GM18873 (cell line): ENCODE measurements at regions not wholly inside any gene's neighbourhood (a gene's known extent, or its start where the extent isn't known, plus 50 kb on each side); places are given as distances from the start of the nearest gene placed in this dataset.

Experiments used
- ATAC-seq: cut with Tn5 transposase; IDR thresholded peaks from one replicate; pipeline ENCODE4 v1.9.1; 2021; ENCODE audit warnings: mild to moderate bottlenecking, moderate library complexity, moderate number of reproducible peaks; ENCODE audit not compliant: unreplicated experiment, low FRiP score

DNA sequence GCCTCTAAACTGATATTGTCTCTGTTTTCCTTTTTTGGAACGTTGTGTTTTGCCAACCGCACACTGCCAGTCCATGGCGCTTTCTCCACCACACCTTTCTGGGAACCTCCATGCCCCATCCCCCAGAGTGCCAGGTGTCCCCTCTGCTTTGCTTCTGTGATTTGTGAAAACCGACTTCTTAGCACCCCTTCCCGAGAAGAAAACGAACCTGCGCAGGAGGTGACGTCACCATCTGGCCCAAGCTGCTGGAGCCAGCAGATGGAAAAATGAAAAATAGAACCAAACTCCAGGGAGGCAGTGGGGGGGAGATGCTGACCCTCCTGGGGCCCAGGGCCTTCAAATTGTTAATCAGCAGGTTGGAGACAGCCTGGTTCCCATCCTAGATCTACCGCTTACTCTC is 103.8 kb downstream of the HTR5A start:
- ATAC-seq: no peak

DNA sequence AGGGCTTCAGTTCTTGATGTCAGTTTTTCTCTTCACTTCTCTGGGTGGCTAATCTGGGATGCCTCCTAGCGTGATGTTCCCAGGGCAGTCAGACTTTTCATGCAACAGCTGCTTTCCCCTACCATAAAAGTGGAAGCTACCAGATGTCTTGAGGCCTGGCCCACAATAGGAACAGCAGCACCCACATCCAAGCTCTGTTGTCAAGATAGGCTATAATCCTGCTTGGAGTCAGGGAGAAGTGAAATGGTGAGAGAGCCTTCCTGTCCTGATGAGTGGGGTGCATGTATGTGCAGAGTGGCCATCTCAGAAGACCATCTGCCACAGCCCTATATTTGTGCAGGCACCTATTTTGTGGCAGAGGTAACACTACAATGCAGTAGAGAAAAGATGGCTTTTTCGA is 108.0 kb downstream of the HTR5A start:
- ATAC-seq: no peak

DNA sequence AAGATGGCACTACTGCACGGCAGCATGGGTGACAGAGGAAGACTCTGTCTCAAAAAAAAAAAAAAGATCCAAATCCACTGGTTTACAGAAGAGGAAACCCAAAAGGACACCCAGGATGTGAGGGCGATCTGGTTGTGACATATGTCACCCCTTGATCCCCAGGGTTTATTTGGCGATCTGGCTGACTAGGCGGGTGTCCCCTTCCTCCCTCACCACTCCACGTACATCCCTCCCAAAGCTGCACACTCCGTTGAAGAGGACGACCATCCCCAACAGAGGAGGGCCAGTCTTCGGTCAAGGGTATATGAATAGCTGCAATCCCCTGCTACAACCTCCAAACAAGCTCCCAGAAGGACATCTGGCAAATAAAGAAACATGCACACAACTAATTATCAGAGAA is 111.6 kb downstream of the HTR5A start:
- ATAC-seq: no peak

DNA sequence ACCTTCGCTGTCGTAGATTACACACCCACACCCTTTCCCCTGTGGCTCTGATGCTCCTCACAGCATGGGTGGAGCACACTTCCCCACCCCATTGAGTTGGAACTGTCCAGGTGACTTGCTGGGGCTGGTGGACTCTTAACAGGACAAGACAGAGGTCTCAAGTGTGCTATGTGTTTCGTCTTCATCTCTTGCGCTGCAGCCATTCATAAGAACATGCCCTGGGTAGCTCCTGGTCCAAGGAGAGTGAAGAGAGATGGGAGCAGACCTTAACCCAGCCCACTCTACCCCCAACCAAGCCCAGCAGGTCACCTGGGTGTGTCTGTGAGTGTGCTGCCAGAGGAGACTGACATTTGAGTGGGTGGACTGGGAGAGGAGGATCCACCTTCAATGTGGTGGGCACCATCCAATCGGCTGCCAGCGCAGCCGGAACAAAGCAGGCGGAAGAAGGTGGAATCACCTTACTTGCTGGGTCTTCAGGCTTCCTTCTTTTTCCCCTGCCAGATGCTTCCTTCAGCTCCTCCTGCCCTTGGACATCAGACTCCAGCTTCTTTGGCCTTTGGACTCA is 112.4 kb downstream of the HTR5A start:
- no peak for ATAC-seq

GRCh38 chr7:155183655-155184054 is 113.5 kb downstream of the HTR5A start:
- ATAC-seq: no peak

DNA sequence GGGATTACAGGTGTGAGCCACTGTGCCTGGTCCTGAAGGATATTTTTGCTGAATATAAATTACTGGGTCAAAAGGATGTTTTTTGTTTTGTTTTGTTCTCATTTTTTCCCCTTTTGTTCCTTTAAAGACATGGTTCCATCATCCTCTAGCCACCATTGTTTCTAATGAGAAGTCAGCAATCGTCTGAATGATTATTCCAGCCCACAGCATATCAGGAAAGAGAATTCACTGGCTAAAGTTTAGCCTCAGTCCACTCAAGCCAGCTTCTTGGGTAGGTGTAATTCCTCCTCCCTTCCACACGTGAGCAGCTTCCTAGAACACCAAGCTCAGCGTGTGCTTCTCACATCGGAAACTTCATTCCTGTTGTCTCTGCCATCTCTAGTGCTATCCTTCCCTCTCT is 112.8 kb upstream of the INSIG1 start:
- no peak for ATAC-seq

DNA sequence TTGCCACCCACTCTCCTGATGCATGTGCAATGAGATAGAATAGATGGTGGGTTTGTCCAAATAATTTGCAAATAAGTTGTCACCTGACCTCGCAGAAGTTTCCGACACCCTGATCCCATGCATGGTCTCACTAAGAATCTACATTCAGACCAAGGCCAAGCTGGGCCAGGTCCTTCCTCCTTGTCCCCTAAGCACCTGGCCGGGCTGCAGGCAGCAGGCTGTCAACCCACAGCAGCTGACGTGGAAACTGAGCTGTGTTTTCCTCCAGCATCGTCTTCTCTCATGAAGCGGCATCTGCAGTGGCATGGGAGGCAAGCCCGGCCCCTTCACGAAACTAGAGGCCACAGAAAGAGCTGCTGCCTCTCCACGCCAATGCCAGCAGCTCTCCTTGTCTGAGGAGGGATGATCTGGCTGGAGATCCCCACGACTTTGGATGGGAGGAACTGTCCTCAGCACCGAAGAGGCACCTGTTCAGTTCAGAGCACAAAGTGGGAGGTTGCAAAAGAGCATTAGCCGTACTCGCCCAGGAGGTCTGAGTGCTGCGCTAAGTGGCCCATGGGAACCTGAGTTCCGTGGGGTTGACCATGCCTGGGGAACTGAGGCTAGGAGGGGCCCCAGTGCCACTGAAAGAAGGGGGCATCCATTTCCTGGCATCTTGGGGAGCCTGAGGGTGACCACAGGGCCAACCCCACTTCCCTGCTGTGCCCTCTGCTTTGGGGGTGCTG is 110.5 kb upstream of the INSIG1 start:
- no peak for ATAC-seq

DNA sequence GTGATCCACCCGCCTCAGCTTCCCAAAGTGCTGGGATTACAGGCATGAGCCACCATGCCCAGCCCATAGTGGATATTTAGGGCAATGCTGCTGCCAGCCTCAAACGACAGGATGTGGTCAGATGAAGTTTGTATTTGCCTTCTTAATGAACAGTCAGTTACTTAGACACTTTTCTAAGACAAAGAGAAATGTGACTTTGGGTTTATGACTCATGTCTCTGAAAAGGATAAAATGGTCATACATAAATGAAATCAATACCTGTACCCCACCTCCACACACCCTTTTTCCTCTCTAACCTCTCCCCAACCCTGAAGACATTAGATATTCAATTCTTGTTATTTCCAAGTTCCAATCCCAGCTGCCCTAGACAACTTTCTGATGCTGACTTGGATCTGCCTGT is 109.3 kb upstream of the INSIG1 start:
- no peak for ATAC-seq

GRCh38 chr7:155188821-155189581 is 108.7 kb upstream of the INSIG1 start:
- ATAC-seq: no peak

DNA sequence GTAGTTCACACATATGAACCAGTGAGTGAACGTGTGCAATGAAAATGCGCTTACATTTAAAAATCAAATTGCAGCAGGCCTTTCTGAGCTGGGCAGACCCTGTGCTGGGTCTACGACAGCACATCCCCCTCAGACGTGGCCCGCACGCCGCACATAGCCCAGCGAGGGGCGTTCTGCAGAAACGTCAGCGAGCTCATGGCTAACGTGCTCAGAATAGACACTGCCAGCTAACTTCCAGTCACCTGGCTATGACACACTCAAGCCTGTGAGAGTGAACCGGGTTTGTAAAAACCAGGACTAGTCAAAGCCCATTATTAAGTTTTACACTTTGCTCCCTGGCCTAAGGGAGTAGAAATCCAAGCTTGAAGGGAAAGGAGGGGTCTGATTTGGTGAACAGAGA is 108.1 kb upstream of the INSIG1 start:
- ATAC-seq: no peak

- no peak for ATAC-seq
Observed at GRCh38 chr7:155190688-155191087, 107.0 kb upstream of the INSIG1 start.

DNA sequence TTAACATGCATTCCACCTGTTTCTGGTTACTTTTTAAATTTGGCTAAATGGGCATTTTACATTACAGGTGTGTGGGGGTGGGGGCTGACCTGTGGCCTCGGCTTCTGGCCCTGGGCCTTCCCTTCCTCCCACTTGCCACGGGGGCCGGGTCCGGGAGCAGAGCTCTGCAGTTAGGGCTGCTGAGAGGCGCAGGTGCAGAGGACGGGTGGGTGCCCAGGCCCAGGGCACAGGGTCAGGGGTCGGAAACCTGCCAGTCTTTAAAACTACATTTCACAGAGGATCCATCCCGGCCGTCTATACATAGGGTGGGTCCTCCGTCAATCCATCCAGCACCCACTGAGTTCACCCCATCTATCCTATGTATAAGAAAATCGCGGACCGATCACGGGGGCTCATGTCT is 106.5 kb upstream of the INSIG1 start:
- ATAC-seq: no peak

DNA sequence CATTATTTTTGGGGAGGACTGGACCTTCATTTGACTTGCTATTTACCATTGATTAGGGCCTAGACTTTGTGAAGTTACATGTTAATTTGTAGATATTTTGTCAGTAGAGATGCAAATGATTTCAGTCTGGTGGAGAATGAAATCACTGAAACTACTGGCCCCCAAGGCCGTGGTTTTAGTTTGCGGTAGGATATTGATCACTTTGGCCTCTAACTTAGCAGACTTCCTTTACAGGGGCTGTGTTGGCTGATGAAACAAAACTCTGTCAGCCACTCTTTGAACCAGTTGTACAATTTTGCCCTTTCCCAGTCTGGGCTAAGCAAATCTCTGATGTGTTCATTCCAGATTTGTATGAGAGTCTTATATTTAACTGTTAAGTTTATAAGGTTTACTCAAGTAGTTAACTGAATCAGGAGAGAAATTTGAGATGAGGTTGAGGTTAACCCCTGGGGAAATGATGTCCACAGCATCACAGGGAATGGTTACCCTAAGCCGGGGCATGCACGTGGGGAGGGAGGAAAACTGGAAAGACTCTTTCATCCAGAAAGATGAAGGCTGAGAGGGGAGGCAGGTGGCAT is 105.7 kb upstream of the INSIG1 start:
- ATAC-seq: peak; percentile 42

DNA sequence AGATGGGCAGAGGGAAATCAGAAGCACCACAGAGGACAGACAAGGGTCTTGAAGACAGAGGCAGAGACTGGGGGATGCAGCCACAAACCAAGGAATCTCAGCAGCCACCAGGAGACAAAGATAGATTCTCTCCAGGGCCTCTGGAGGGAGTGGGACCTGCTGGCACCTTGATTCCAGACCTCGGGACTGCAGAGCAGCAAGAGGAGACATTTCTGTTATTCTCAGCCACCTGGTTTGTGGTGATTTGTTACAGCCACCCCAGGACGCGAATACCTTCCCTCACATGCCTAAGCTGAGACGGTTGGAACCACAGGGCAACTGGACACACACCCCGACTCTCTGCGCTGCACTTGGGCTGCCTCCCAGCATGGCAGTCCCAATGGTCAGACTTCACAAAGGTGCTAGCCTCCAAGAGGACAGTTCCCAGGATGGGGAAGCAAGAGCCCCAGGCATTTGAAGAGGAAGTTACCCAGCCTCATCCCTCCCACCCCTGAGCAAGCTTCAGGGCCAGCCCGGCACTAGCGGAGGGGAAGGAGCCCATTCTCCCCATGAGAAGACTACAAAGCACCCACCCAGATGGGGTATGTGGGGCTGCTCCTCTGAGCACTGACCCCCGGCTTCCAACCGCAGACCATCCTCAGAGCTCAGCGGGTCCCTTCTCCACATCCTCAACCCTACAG is 104.6 kb upstream of the INSIG1 start:
- ATAC-seq: no peak

DNA sequence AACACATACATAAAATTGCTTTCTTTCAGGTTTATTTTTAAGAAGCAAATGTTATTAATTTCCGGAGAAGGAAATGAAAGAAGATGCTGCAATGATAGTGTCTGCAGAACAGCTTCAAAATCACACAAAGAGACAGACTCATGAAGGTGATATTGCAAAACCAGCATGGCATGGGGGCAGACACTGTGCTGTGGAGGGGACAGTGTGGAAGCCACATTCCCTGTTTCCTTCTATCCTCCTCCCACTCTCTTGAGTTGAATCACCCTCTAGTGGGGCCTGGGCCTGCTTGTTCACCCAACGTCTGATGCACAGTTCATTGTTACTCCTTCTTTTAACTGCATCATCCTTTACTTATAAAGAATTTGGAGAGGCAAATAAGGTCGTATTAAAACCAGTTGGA is 104.0 kb upstream of the INSIG1 start:
- ATAC-seq: no peak

GRCh38 chr7:155194382-155195140 is 103.1 kb upstream of the INSIG1 start:
- ATAC-seq: no peak

GRCh38 chr7:155195939-155196523 is 101.6 kb upstream of the INSIG1 start:
- ATAC-seq: no peak

DNA sequence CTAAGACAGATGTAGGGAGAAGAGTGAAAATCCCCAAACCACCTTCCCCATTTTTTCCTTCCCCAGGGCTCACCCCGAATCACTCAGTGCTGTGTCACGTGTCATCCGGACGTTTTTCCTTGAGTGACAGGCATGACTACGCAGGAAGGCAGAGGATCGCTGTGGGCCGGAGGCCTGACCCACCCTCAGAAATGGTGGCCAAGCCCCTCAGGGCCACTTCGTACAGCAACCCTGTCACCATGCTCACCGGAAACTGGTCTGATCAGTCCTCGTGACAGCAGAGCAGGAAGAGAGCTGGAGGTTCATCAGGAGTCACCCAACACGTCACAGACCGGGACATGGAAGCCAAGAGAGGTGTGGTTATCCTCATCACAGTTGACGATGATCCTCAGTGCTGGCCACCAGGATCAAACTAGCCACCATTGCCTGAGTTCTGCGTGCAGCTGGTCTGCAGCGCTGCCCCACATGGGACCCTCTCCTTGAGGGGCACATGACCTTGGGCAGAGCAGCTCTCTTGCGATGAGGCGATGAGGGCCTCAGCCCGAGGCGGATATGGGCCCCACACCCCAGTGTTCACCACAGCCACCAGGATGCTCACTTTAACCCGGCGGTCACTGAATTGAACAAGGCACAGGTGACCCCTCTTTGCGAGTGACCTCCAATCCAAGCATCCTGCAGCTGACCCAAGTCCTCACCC is 99.3 kb upstream of the INSIG1 start:
- peak; percentile 21 for ATAC-seq
